Colonic mucosa (tissue), 4 donors: ENCODE measurements at regions not wholly inside any gene's neighbourhood (a gene's known extent, or its start where the extent isn't known, plus 50 kb on each side); places are given as distances from the start of the nearest gene placed in this dataset.

Experiments
- DNase-seq: peaks from one replicate; pipeline ENCODE4 v3.0.0-alpha.2; 2020
- H3K27ac ChIP-seq: fragments of 200-600 bp; one replicate; pipeline ENCODE4 v1.8.0; 2021
- H3K27me3 ChIP-seq: fragments of 200-600 bp; one replicate; pipeline ENCODE4 v1.8.0; 2021
- H3K36me3 ChIP-seq: fragments of 200-600 bp; one replicate; pipeline ENCODE4 v1.8.0; 2021
- H3K4me1 ChIP-seq: fragments of 200-600 bp; one replicate; pipeline ENCODE4 v1.8.0; 2021; ENCODE audit warnings: mild to moderate bottlenecking
- H3K4me3 ChIP-seq: fragments of 200-600 bp; one replicate; pipeline ENCODE4 v1.8.0; 2021
- H3K9ac ChIP-seq, 2 donors: one replicate each; pipeline ENCODE4 v1.7.0; 2013; ENCODE audit warnings: control low read depth in 2 of 2, low read depth in 2 of 2, low read length in 2 of 2
- H3K9me3 ChIP-seq: fragments of 200-600 bp; one replicate; pipeline ENCODE4 v1.8.0; 2021
- intact Hi-C: fragments of 100-400 bp; cut with DNase I; formaldehyde crosslinking; loops from one replicate; pipeline ENCODE4 v1.14.1; 2022
- TF ChIP-seq, protein P1 (sequence below): fragments of 200-600 bp; IDR thresholded peaks from one replicate; pipeline ENCODE4 v1.8.0; 2022; ENCODE audit warnings: antibody characterized with exemption, mild to moderate bottlenecking
- donor health status: healthy.
- donor health status: DM: no; HTN: no; CAD: no.
- donor health status: DM: no; HTN: no; CAD: no.

DNA sequence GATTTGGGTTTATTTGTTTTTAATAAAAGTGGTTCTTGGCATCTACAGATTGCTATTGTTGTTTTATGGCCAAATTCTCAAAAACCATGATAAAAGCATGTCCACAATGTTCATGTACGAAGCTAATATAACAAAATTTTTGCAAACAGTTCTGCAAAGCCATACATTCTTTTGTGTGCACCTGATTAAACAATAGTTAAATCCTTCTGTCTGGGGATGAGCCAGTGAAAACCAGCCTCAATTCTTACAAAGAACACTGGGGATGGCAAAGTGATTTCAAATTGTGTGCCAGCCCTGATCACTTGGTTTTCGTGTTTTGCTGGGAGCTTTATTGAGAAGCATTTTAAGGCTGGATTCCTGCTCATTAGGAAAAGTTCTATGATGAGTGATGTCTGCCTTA, 149.1 kb upstream of the MAGI3 start:
- H3K27me3 ChIP-seq: no peaks in the 10 kb centered on the region
- TF ChIP-seq, protein P1, sequence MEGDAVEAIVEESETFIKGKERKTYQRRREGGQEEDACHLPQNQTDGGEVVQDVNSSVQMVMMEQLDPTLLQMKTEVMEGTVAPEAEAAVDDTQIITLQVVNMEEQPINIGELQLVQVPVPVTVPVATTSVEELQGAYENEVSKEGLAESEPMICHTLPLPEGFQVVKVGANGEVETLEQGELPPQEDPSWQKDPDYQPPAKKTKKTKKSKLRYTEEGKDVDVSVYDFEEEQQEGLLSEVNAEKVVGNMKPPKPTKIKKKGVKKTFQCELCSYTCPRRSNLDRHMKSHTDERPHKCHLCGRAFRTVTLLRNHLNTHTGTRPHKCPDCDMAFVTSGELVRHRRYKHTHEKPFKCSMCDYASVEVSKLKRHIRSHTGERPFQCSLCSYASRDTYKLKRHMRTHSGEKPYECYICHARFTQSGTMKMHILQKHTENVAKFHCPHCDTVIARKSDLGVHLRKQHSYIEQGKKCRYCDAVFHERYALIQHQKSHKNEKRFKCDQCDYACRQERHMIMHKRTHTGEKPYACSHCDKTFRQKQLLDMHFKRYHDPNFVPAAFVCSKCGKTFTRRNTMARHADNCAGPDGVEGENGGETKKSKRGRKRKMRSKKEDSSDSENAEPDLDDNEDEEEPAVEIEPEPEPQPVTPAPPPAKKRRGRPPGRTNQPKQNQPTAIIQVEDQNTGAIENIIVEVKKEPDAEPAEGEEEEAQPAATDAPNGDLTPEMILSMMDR: no peak
- H3K9ac ChIP-seq: no peak overlapping the region
- no peak for DNase-seq
- no peak overlapping the region for H3K27ac ChIP-seq
- H3K36me3 ChIP-seq: no peaks in the 10 kb centered on the region
- H3K9me3 ChIP-seq: no peaks in the 10 kb centered on the region
- no peaks in the 10 kb centered on the region for H3K4me1 ChIP-seq
- intact Hi-C loops: no loop called here
- H3K4me3 ChIP-seq: no peak overlapping the region

DNA sequence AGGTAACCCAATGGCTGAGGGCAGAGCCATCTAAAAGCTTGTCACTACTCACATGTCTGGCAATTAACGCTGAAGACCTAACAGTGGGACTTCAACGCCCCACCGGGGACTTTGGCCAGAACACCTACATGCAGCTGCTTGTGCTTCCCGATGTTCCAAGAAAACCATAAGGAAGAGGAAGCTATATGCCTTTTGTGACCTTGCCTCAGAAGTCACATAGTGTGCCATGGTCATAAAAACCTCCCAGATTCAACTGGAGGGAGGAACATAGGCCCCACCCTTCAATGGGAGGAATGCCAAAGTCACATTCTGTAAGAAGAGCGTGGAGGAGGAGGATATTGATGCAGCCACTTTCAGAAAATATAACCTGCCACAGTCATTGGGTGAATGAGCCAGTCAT, 147.8 kb upstream of the MAGI3 start:
- Histone ChIP-seq H3K27ac (peak overlapping the region; percentile 62), H3K36me3 (no peaks in the 10 kb centered on the region), H3K4me3 (no peak overlapping the region), H3K9me3 (no peaks in the 10 kb centered on the region), H3K9ac (no peak overlapping the region), H3K27me3 (no peaks in the 10 kb centered on the region), H3K4me1 (peaks cover 6% of the 10 kb centered on the region)
- intact Hi-C loops: no loop called here
- TF ChIP-seq, protein P1: no peak
- DNase-seq: peak; percentile 93

DNA sequence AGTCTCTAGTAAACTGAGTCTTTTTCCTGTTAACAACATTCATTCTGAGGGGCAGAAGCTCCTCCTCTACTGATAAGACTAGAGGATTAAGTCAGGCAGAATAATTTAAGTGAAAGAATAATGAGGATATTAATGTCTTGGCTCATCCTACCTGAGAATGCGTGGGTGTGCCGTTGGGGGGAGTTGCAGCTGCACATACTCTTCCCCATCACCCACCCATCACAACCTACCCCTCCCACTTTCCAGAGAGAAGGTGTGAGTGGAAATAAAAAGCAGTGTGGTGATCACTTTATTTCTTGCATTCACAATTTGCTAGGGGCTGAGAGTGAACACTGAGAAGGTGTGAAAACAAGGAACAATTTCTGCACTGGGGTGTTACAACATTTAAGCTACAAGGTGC, 146.8 kb upstream of the MAGI3 start:
- H3K4me3 ChIP-seq: no peak overlapping the region
- H3K9me3 ChIP-seq: no peaks in the 10 kb centered on the region
- TF ChIP-seq, protein P1: no peak
- no peaks in the 10 kb centered on the region for H3K36me3 ChIP-seq
- H3K9ac ChIP-seq: peak overlapping the region in 1 of 2 donors; percentile 54
- DNase-seq: no peak
- H3K27ac ChIP-seq: peak overlapping the region; percentile 62
- H3K4me1 ChIP-seq: peaks cover 6% of the 10 kb centered on the region
- intact Hi-C loops: no loop called here
- H3K27me3 ChIP-seq: no peaks in the 10 kb centered on the region

DNA sequence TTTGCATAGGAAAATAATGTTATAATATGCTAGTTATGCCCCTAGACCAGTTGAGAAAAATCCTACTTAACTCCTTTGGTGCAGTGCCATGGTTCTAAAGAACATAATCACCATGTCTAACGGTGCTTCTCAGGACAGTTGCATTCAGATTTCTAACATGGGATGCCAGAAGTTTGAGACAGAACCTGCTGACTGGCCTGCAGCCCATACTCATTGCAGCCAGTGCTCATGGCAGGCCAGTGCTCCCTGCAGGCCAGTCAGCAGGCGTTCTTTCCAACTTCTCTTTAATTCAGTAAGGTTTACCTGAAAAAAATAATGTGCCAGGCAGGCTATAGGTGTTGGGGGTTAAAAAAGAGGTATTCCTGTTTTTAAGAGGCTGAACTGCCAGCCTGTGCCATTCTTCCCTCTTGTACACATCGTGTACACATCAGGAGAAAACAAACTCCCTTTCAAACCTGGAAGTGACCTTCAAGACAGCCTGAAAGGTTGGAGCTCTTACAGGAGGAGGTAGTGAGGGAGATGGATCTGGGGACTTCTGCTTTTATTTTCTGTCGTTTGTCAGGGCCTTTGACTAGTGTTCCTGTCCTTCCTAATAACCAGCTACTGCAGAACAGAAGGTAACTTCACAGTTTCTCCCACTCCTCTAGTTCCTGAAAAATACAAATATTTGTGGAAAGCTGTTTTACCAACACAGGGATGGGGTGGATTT, 146.0 kb upstream of the MAGI3 start:
- Histone ChIP-seq H3K9me3 (no peaks in the 10 kb centered on the region), H3K9ac (peak overlapping the region in 1 of 2 donors; percentile 43), H3K27ac (no peak overlapping the region), H3K27me3 (no peaks in the 10 kb centered on the region), H3K4me3 (no peak overlapping the region), H3K36me3 (no peaks in the 10 kb centered on the region), H3K4me1 (peaks cover 6% of the 10 kb centered on the region)
- TF ChIP-seq, protein P1: no peak
- DNase-seq: no peak
- intact Hi-C loops: no loop called here

DNA sequence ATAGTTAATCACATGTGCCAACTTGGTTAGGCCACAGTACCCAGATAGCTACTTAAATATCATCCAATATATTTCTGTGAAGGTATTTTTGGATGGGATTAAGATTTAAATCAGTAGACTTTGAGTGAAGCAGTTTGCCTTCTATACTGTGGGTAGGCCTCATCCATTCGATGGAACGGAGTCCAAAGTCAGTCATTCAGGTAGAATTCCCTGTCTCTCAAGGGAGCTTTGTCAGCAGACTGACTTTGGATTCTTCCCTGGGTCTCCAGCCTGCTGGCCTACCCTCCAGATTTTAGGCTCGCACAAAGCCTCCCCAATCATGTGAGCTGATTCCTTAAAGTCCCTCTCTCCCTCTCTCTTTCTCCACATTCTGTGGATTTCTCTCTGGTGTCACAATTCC, 145.1 kb upstream of the MAGI3 start:
- Histone ChIP-seq H3K27ac (no peak overlapping the region), H3K4me1 (peaks cover 6% of the 10 kb centered on the region), H3K9me3 (no peaks in the 10 kb centered on the region), H3K9ac (peak overlapping the region in 1 of 2 donors; percentile 43), H3K36me3 (no peaks in the 10 kb centered on the region), H3K4me3 (no peak overlapping the region), H3K27me3 (no peaks in the 10 kb centered on the region)
- TF ChIP-seq, protein P1: no peak
- intact Hi-C loops: no loop called here
- DNase-seq: no peak
